ENCODE measurements at regions not wholly inside any gene's neighbourhood (a gene's known extent, or its start where the extent isn't known, plus 50 kb on each side); places are given as distances from the start of the nearest gene placed in this dataset.
"Not testable (repeated sequence)": the region's sequence is repeated elsewhere in the genome, so short reads cannot be mapped to it uniquely, and the experiment has no call there.

GRCh38 chr22:25500671-25501070, 63.8 kb upstream of the GRK3 start:
- intact Hi-C loops (cut with micrococcal nuclease); CTCF ChIA-PET; H4K20me1 ChIP-seq (ENCODE audit: insufficient read depth, low read length); dilution Hi-C loops (cut with HindIII; ENCODE audit: low sequenced_read_pairs, unreplicated experiment); H4K91ac ChIP-seq (ENCODE audit: insufficient read depth, low read depth, low read length); H4K8ac ChIP-seq (ENCODE audit: low read depth in 2 of 2, low read length in 2 of 2); H2BK5ac ChIP-seq (ENCODE audit: low read depth, low read length, poor library complexity, severe bottlenecking); H3K4me1 ChIP-seq (ENCODE audit: control insufficient read depth, insufficient read depth, low read length); H2BK15ac ChIP-seq (ENCODE audit: low read depth, low read length); H4K5ac ChIP-seq (ENCODE audit: low read depth, low read length); H3K36me3 ChIP-seq (ENCODE audit: control insufficient read depth, insufficient read depth, low read length); H3K9me1 ChIP-seq (ENCODE audit: insufficient read depth, low read length); H3K56ac ChIP-seq (ENCODE audit: extremely low read depth, insufficient read depth, low read length); H2AK9ac ChIP-seq (replicated peaks; ENCODE audit: low read depth, low read length, poor library complexity); POLR2A ChIA-PET (ENCODE audit: unreplicated experiment); H2BK20ac ChIP-seq (ENCODE audit: low read depth, low read length); H3K4ac ChIP-seq (ENCODE audit: low read depth, low read length); H2BK120ac ChIP-seq (ENCODE audit: low read depth, low read length); H3K9me3 ChIP-seq (ENCODE audit: control insufficient read depth, insufficient read depth, low read length); H3K14ac ChIP-seq (replicated peaks; ENCODE audit: low read depth, low read length); DNase-seq; H3K4me3 ChIP-seq (ENCODE audit: insufficient read depth, low read depth, low read length); H3K4me2 ChIP-seq (ENCODE audit: low read depth, low read length); H2AK5ac ChIP-seq (ENCODE audit: low read depth, low read length); H3K27me3 ChIP-seq (ENCODE audit: control insufficient read depth, insufficient read depth, low read length); H3K23ac ChIP-seq (ENCODE audit: low read depth, low read length); H3K18ac ChIP-seq (ENCODE audit: low read depth, low read length); in situ Hi-C loops (cut with MboI; ENCODE audit: low sequenced_read_pairs); H3K27ac ChIP-seq (ENCODE audit: insufficient read depth, low read length); ATAC-seq (ENCODE audit: low read depth); H2AFZ ChIP-seq (replicated peaks; ENCODE audit: low read length, poor library complexity); H3K9ac ChIP-seq (ENCODE audit: low read depth, low read length); H3K79me1 ChIP-seq (ENCODE audit: low read depth in 1 of 2, low read length in 2 of 2); BruUV-seq (replicated peaks): not testable (repeated sequence)
- no CpG with 5 or more reads among the region's 3 CpGs for WGBS, 2 experiments (ENCODE audit: extremely low coverage in 2 of 2, insufficient read length in 1 of 2)

DNA sequence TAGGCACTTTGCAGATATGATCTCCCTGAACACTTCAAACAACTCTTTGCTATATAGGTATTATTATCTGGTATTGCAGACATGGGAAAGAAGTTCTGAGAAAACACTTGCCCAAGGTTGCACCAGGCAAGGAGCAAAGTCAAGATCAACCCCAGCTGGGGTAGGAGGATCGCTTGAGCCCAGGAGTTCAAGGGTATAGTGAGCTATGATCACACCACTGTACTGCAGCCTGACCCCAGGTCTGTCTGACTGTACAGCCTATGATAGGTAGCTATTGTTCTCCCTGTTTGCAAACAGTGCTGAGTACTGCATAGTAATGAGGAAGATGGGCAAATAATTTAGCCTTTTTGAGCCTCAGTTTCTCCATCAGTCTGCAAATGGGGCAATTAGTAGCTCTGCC, 60.5 kb upstream of the GRK3 start:
- not testable (repeated sequence) for H3K4me3 ChIP-seq (ENCODE audit: insufficient read depth, low read depth, low read length)

More for the DNA sequence above, 60.5 kb upstream of the GRK3 start:
- no CpG with 5 or more reads among the region's 1 CpG for WGBS, 2 experiments (ENCODE audit: extremely low coverage in 2 of 2, insufficient read length in 1 of 2)
- H3K27me3 ChIP-seq (ENCODE audit: control insufficient read depth, insufficient read depth, low read length); H3K9ac ChIP-seq (ENCODE audit: low read depth, low read length); H3K23ac ChIP-seq (ENCODE audit: low read depth, low read length); H3K36me3 ChIP-seq (ENCODE audit: control insufficient read depth, insufficient read depth, low read length); POLR2A ChIA-PET (ENCODE audit: unreplicated experiment); H3K4me2 ChIP-seq (ENCODE audit: low read depth, low read length); H2BK15ac ChIP-seq (ENCODE audit: low read depth, low read length); H2BK120ac ChIP-seq (ENCODE audit: low read depth, low read length); H2AK5ac ChIP-seq (ENCODE audit: low read depth, low read length); H3K18ac ChIP-seq (ENCODE audit: low read depth, low read length); in situ Hi-C loops (cut with MboI; ENCODE audit: low sequenced_read_pairs); H3K4ac ChIP-seq (ENCODE audit: low read depth, low read length); ATAC-seq (ENCODE audit: low read depth); H4K5ac ChIP-seq (ENCODE audit: low read depth, low read length); H3K27ac ChIP-seq (ENCODE audit: insufficient read depth, low read length); H2BK20ac ChIP-seq (ENCODE audit: low read depth, low read length); BruUV-seq (replicated peaks); DNase-seq; H3K79me1 ChIP-seq (ENCODE audit: low read depth in 1 of 2, low read length in 2 of 2); H4K20me1 ChIP-seq (ENCODE audit: insufficient read depth, low read length); H3K9me1 ChIP-seq (ENCODE audit: insufficient read depth, low read length); H3K14ac ChIP-seq (replicated peaks; ENCODE audit: low read depth, low read length); H4K8ac ChIP-seq (ENCODE audit: low read depth in 2 of 2, low read length in 2 of 2); H2AK9ac ChIP-seq (replicated peaks; ENCODE audit: low read depth, low read length, poor library complexity); dilution Hi-C loops (cut with HindIII; ENCODE audit: low sequenced_read_pairs, unreplicated experiment); H2AFZ ChIP-seq (replicated peaks; ENCODE audit: low read length, poor library complexity); H3K56ac ChIP-seq (ENCODE audit: extremely low read depth, insufficient read depth, low read length); H4K91ac ChIP-seq (ENCODE audit: insufficient read depth, low read depth, low read length); H2BK5ac ChIP-seq (ENCODE audit: low read depth, low read length, poor library complexity, severe bottlenecking); H3K4me1 ChIP-seq (ENCODE audit: control insufficient read depth, insufficient read depth, low read length); H3K9me3 ChIP-seq (ENCODE audit: control insufficient read depth, insufficient read depth, low read length); intact Hi-C loops (cut with micrococcal nuclease): not testable (repeated sequence)
- CTCF ChIA-PET: interaction anchor here (0.9 kb wide), 1 partner anchor 269 kb away, joined by 3 read pairs; no protein-coding TSS in a partner anchor

Data from IMR-90 (cell line).